Fibroblast of lung (primary cell): ENCODE measurements at regions not wholly inside any gene's neighbourhood (a gene's known extent, or its start where the extent isn't known, plus 50 kb on each side); places are given as distances from the start of the nearest gene placed in this dataset.

Experiments used
- DNase-seq, 2 donors: peaks; one replicate each; pipeline versions ENCODE4 v3.0.0 to v3.0.0-alpha.2; 2010; ENCODE audit warnings: low read depth in 2 of 2
- H2AFZ ChIP-seq: 2 replicates; pipeline ENCODE4 v1.5.1; 2012; ENCODE audit warnings: low read length, control low read depth, inconsistent platforms
- H3K27ac ChIP-seq: 2 replicates; pipeline ENCODE4 v1.5.1; 2011; ENCODE audit warnings: low read length, control low read depth; ENCODE audit not compliant: insufficient read depth
- H3K27me3 ChIP-seq: 2 replicates; pipeline ENCODE4 v1.5.1; 2011; ENCODE audit warnings: mild to moderate bottlenecking, low read length; ENCODE audit not compliant: control insufficient read depth, insufficient read depth
- H3K36me3 ChIP-seq: 2 replicates; pipeline ENCODE4 v1.5.1; 2011; ENCODE audit warnings: low read length; ENCODE audit not compliant: control insufficient read depth, insufficient read depth
- H3K4me1 ChIP-seq: 2 replicates; pipeline ENCODE4 v1.5.1; 2011; ENCODE audit warnings: low read length; ENCODE audit not compliant: control insufficient read depth, insufficient read depth; ENCODE audit errors: extremely low read depth
- H3K4me2 ChIP-seq: 2 replicates; pipeline ENCODE4 v1.5.1; 2011; ENCODE audit warnings: low read length, control low read depth; ENCODE audit not compliant: insufficient read depth; ENCODE audit errors: extremely low read depth
- H3K4me3 ChIP-seq, 4 experiments: fragments of 200-600 bp in 1 of 4; sonication (generic) in 1 of 4; replicated peaks in 1 of 4; 2 replicates each; pipeline ENCODE4 v1.5.1; 2011 to 2016; ENCODE audit warnings: low read length in 4 of 4, low read depth in 3 of 4, mild to moderate bottlenecking in 3 of 4, control low read depth in 2 of 4, inconsistent platforms in 1 of 4, mixed read lengths in 1 of 4; ENCODE audit not compliant: insufficient read depth in 1 of 4; ENCODE audit errors: control extremely low read depth in 1 of 4
- H3K79me2 ChIP-seq: 2 replicates; pipeline ENCODE4 v1.5.1; 2012; ENCODE audit warnings: mild to moderate bottlenecking, low read length, inconsistent platforms; ENCODE audit not compliant: control insufficient read depth, insufficient read depth
- H3K9ac ChIP-seq: 2 replicates; pipeline ENCODE4 v1.5.1; 2011; ENCODE audit warnings: mild to moderate bottlenecking, low read length, control low read depth; ENCODE audit not compliant: insufficient read depth
- H3K9me3 ChIP-seq: 2 replicates; pipeline ENCODE4 v1.5.1; 2012; ENCODE audit warnings: low read depth, low read length; ENCODE audit not compliant: control insufficient read depth, insufficient read depth
- H4K20me1 ChIP-seq: 2 replicates; pipeline ENCODE4 v1.5.1; 2011; ENCODE audit warnings: low read length; ENCODE audit not compliant: control insufficient read depth, insufficient read depth; ENCODE audit errors: extremely low read depth
- EZH2 ChIP-seq: IDR thresholded peaks from 2 replicates; pipeline ENCODE4 v1.5.1; 2012; ENCODE audit warnings: low read length, control low read depth, mild to moderate bottlenecking; ENCODE audit errors: missing control alignments
- TF ChIP-seq, protein P1 (sequence below), 2 donors: IDR thresholded peaks in 1 of 2; conservative IDR thresholded peaks in 1 of 2; 1 replicate in 1 of 2; 2 replicates in 1 of 2; pipeline ENCODE4 v1.5.1; 2011 to 2012; ENCODE audit warnings: low read length in 2 of 2, control low read depth in 1 of 2, inconsistent platforms in 1 of 2, low read depth in 1 of 2, mild to moderate bottlenecking in 1 of 2

- DNase-seq: no peak
- no peak for TF ChIP-seq EZH2
- Histone ChIP-seq H3K27ac (no peak overlapping the region), H3K79me2 (no peaks in the 10 kb centered on the region), H3K4me3 (no peak overlapping the region), H2AFZ (no peak overlapping the region), H3K27me3 (no peaks in the 10 kb centered on the region), H3K36me3 (no peaks in the 10 kb centered on the region), H3K9me3 (no peaks in the 10 kb centered on the region), H4K20me1 (no peaks in the 10 kb centered on the region), H3K4me1 (no peaks in the 10 kb centered on the region), H3K4me2 (no peak overlapping the region), H3K9ac (no peak overlapping the region)
Observed at GRCh38 chr1:29563092-29563491, 326.8 kb downstream of the PTPRU start.

DNA sequence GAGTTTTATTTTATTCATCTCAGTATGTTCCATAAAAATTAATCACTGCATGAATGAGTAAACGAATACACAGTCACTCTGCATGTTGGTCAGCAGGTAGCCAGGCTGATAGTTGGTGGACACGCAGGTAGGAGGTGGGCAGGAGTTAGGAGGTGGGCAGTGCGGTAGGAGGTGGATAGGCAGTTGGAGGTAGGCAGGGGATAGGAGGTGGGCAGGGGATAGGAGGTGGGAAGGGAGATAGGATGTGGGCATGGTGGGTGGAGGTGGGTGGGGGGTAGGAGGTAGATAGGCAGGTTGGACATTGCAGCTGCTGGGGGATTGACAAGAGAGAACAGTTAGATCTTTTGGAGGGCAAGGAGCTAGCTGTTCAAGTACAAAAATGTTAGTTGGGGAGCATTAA is 322.7 kb downstream of the PTPRU start:
- Histone ChIP-seq H2AFZ (no peak overlapping the region), H3K27ac (no peak overlapping the region), H3K9ac (no peak overlapping the region), H3K27me3 (no peaks in the 10 kb centered on the region), H3K4me2 (no peak overlapping the region), H3K9me3 (no peaks in the 10 kb centered on the region), H4K20me1 (no peaks in the 10 kb centered on the region), H3K79me2 (no peaks in the 10 kb centered on the region), H3K4me1 (no peaks in the 10 kb centered on the region), H3K4me3 (no peak overlapping the region), H3K36me3 (no peaks in the 10 kb centered on the region)
- TF ChIP-seq, protein P1, sequence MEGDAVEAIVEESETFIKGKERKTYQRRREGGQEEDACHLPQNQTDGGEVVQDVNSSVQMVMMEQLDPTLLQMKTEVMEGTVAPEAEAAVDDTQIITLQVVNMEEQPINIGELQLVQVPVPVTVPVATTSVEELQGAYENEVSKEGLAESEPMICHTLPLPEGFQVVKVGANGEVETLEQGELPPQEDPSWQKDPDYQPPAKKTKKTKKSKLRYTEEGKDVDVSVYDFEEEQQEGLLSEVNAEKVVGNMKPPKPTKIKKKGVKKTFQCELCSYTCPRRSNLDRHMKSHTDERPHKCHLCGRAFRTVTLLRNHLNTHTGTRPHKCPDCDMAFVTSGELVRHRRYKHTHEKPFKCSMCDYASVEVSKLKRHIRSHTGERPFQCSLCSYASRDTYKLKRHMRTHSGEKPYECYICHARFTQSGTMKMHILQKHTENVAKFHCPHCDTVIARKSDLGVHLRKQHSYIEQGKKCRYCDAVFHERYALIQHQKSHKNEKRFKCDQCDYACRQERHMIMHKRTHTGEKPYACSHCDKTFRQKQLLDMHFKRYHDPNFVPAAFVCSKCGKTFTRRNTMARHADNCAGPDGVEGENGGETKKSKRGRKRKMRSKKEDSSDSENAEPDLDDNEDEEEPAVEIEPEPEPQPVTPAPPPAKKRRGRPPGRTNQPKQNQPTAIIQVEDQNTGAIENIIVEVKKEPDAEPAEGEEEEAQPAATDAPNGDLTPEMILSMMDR (conservative IDR thresholded peaks at IDR 0.05 in 1 of 2, IDR thresholded peaks at IDR 0.05 in 1 of 2; ENCODE audit: low read depth in 1 of 2, low read length in 2 of 2): no peak
- TF ChIP-seq EZH2: no peak
- no peak for DNase-seq

- Histone ChIP-seq H3K9me3 (no peaks in the 10 kb centered on the region), H3K27me3 (no peaks in the 10 kb centered on the region), H3K79me2 (no peaks in the 10 kb centered on the region), H3K4me3 (no peak overlapping the region), H4K20me1 (no peaks in the 10 kb centered on the region), H3K4me2 (no peak overlapping the region), H3K9ac (no peak overlapping the region), H2AFZ (no peak overlapping the region), H3K4me1 (no peaks in the 10 kb centered on the region), H3K27ac (no peak overlapping the region), H3K36me3 (no peaks in the 10 kb centered on the region)
- DNase-seq: no peak
- no peak for TF ChIP-seq EZH2
- TF ChIP-seq, protein P1 (conservative IDR thresholded peaks at IDR 0.05 in 1 of 2, IDR thresholded peaks at IDR 0.05 in 1 of 2; ENCODE audit: low read depth in 1 of 2, low read length in 2 of 2): no peak
Observed at GRCh38 chr1:29557701-29558600, 321.6 kb downstream of the PTPRU start.
